HG02759 (cell line): ENCODE measurements at regions not wholly inside any gene's neighbourhood (a gene's known extent, or its start where the extent isn't known, plus 50 kb on each side); places are given as distances from the start of the nearest gene placed in this dataset.

ENCODE experiments used
- ATAC-seq: cut with Tn5 transposase; IDR thresholded peaks from one replicate; pipeline ENCODE4 v1.9.1; 2021; ENCODE audit warnings: mild to moderate bottlenecking, moderate library complexity; ENCODE audit not compliant: unreplicated experiment

GRCh38 chr5:35436400-35437057, 181.1 kb upstream of the SPEF2 start:
- ATAC-seq = no peak

- no peak for ATAC-seq
These were observed 187.1 kb upstream of the SPEF2 start for GRCh38 chr5:35430381-35431162.

GRCh38 chr5:35420200-35420599, 189.9 kb upstream of the PRLR start:
- no peak for ATAC-seq

- no peak for ATAC-seq
These were observed 186.8 kb upstream of the PRLR start for GRCh38 chr5:35417040-35417439.

GRCh38 chr5:35416217-35416988, 186.1 kb upstream of the PRLR start:
- ATAC-seq = no peak

- ATAC-seq = no peak
These were observed 185.0 kb upstream of the PRLR start for GRCh38 chr5:35415309-35415708.

- ATAC-seq = no peak
These were observed 179.1 kb upstream of the PRLR start for GRCh38 chr5:35409361-35409760.

- ATAC-seq = no peak
These were observed 177.9 kb upstream of the PRLR start for GRCh38 chr5:35408146-35408545.

- ATAC-seq = no peak
These were observed 177.4 kb upstream of the PRLR start for GRCh38 chr5:35407697-35408096.

- ATAC-seq = no peak
These were observed 175.7 kb upstream of the PRLR start for GRCh38 chr5:35405938-35406337.

- no peak for ATAC-seq
These were observed 174.4 kb upstream of the PRLR start for GRCh38 chr5:35404701-35405100.

- no peak for ATAC-seq
These were observed 163.6 kb upstream of the PRLR start for GRCh38 chr5:35393901-35394300.

- no peak for ATAC-seq
These were observed 154.4 kb upstream of the PRLR start for GRCh38 chr5:35384658-35385057.

GRCh38 chr5:35383041-35383440, 152.8 kb upstream of the PRLR start:
- ATAC-seq = no peak

- ATAC-seq = no peak
These were observed 147.4 kb upstream of the PRLR start for GRCh38 chr5:35377653-35378052.

- no peak for ATAC-seq
These were observed 144.3 kb upstream of the PRLR start for GRCh38 chr5:35374584-35374983.

GRCh38 chr5:35373249-35373648, 143.0 kb upstream of the PRLR start:
- no peak for ATAC-seq

- ATAC-seq = no peak
These were observed 142.2 kb upstream of the PRLR start for GRCh38 chr5:35372482-35372881.

- no peak for ATAC-seq
These were observed 141.7 kb upstream of the PRLR start for GRCh38 chr5:35371951-35372426.

- ATAC-seq = no peak
These were observed 140.6 kb upstream of the PRLR start for GRCh38 chr5:35370871-35371270.

GRCh38 chr5:35369965-35370790, 139.9 kb upstream of the PRLR start:
- ATAC-seq = no peak
